CD4-positive, alpha-beta memory T cell (primary cell): ENCODE measurements at regions not wholly inside any gene's neighbourhood (a gene's known extent, or its start where the extent isn't known, plus 50 kb on each side); places are given as distances from the start of the nearest gene placed in this dataset.
A peak's percentile ranks its signal among the peaks of the same experiment; 100 is the strongest.

Experiments
- CTCF ChIA-PET: fragments of 350-600 bp; sonication (Branson Sonifier 250); formaldehyde crosslinking; loops from one replicate; lab custom pipeline; 2021; ENCODE audit warnings: inconsistent platforms; ENCODE audit not compliant: partially characterized antibody; lab: Charles Lee
- POLR2A ChIA-PET: fragments of 350-600 bp; sonication (Branson Sonifier 250); formaldehyde crosslinking; loops from one replicate; lab custom pipeline; 2021; ENCODE audit not compliant: partially characterized antibody; lab: Charles Lee
- DNase-seq, 5 donors: peaks; one replicate each; pipeline versions ENCODE4 v3.0.0 to v3.0.0-alpha.2; 2020 to 2022; ENCODE audit warnings: mixed read lengths in 1 of 5
- H3K27ac ChIP-seq: one replicate; pipeline ENCODE4 v1.7.0; 2013; ENCODE audit warnings: low read depth, low read length
- H3K27me3 ChIP-seq: 2 replicates; pipeline ENCODE4 v1.7.0; 2013; ENCODE audit warnings: mild to moderate bottlenecking, low read length, moderate library complexity; ENCODE audit not compliant: insufficient read depth
- H3K36me3 ChIP-seq: 2 replicates; pipeline ENCODE4 v1.7.0; 2013; ENCODE audit warnings: mild to moderate bottlenecking, low read length, moderate library complexity; ENCODE audit not compliant: insufficient read depth
- H3K4me1 ChIP-seq: 2 replicates; pipeline ENCODE4 v1.7.0; 2013; ENCODE audit warnings: mild to moderate bottlenecking, low read length, moderate library complexity; ENCODE audit not compliant: insufficient read depth
- H3K4me3 ChIP-seq, 2 donors: one replicate each; pipeline ENCODE4 v1.7.0; 2013; ENCODE audit warnings: low read length in 2 of 2, mild to moderate bottlenecking in 1 of 2
- H3K9me3 ChIP-seq, 2 donors: one replicate each; pipeline ENCODE4 v1.7.0; 2013; ENCODE audit warnings: low read length in 2 of 2, control low read depth in 1 of 2; ENCODE audit not compliant: control insufficient read depth in 1 of 2
- H3K27ac Mint-ChIP-seq, 7 donors: one replicate each; pipeline ENCODE4 v1.8.0; 2020 to 2021; ENCODE audit warnings: mixed read lengths in 7 of 7, mild to moderate bottlenecking in 6 of 7, inconsistent platforms in 3 of 7, moderate library complexity in 3 of 7
- H3K27me3 Mint-ChIP-seq, 2 donors: one replicate each; pipeline ENCODE4 v1.8.0; 2020 to 2021; ENCODE audit warnings: mixed read lengths in 2 of 2
- H3K36me3 Mint-ChIP-seq, 2 donors: one replicate each; pipeline ENCODE4 v1.8.0; 2020 to 2021; ENCODE audit warnings: mixed read lengths in 2 of 2, inconsistent platforms in 1 of 2, mild to moderate bottlenecking in 1 of 2
- H3K4me1 Mint-ChIP-seq, 4 donors: one replicate each; pipeline ENCODE4 v1.8.0; 2020 to 2021; ENCODE audit warnings: mixed read lengths in 4 of 4, mild to moderate bottlenecking in 1 of 4
- H3K4me3 Mint-ChIP-seq, 8 donors: one replicate each; pipeline ENCODE4 v1.8.0; 2020 to 2021; ENCODE audit warnings: mixed read lengths in 8 of 8, mild to moderate bottlenecking in 7 of 8, moderate library complexity in 6 of 8, inconsistent platforms in 3 of 8
- H3K9me3 Mint-ChIP-seq, 8 donors: one replicate each; pipeline ENCODE4 v1.8.0; 2020 to 2021; ENCODE audit warnings: mixed read lengths in 8 of 8, mild to moderate bottlenecking in 5 of 8, inconsistent platforms in 3 of 8, moderate library complexity in 1 of 8
- intact Hi-C: fragments of 100-400 bp; cut with micrococcal nuclease; formaldehyde crosslinking; loops from one replicate; pipeline ENCODE4 v1.15.1; 2023

GRCh38 chr13:73767747-73768315 lies 366.4 kb downstream of the KLF12 start:
- peaks cover 66 to 81% (median 77%) of the 10 kb centered on the region in 4 donors for H3K4me1 Mint-ChIP-seq
- H3K27ac Mint-ChIP-seq: peak overlapping the region; percentile 92 to 99 (median 96)
- ChIA-PET CTCF (interaction anchor here (0.8 to 3.7 kb wide), 25 partner anchors 9 to 1452 kb away, joined by 3 to 78 read pairs (median 4); partner anchors contain the start of gene KLF5), POLR2A (interaction anchor here (1.0 to 4.5 kb wide), 11 partner anchors 8 to 520 kb away, joined by 3 to 57 read pairs (median 11); partner anchors contain the start of gene KLF12)
- Histone ChIP-seq H3K27me3 (no peaks in the 10 kb centered on the region), H3K4me1 (peaks cover 69% of the 10 kb centered on the region), H3K9me3 (no peaks in the 10 kb centered on the region), H3K4me3 (no peak overlapping the region), H3K27ac (peak overlapping the region; percentile 27), H3K36me3 (no peaks in the 10 kb centered on the region)
- peak in 4 of 5 donors; percentile 13 to 23 (median 16) for DNase-seq
- H3K27me3 Mint-ChIP-seq: no peaks in the 10 kb centered on the region
- H3K4me3 Mint-ChIP-seq: peak overlapping the region in 4 of 8 donors; percentile 0 to 92 (median 71)
- intact Hi-C loops: loop anchor here (1.0 to 5.0 kb wide), 6 partner anchors 14 to 519 kb away; no protein-coding TSS in a partner anchor
- peaks cover 43 to 48% of the 10 kb centered on the region in 2 donors for H3K36me3 Mint-ChIP-seq
- peaks cover 0 to 4% (median 0%) of the 10 kb centered on the region in 8 donors for H3K9me3 Mint-ChIP-seq

DNA sequence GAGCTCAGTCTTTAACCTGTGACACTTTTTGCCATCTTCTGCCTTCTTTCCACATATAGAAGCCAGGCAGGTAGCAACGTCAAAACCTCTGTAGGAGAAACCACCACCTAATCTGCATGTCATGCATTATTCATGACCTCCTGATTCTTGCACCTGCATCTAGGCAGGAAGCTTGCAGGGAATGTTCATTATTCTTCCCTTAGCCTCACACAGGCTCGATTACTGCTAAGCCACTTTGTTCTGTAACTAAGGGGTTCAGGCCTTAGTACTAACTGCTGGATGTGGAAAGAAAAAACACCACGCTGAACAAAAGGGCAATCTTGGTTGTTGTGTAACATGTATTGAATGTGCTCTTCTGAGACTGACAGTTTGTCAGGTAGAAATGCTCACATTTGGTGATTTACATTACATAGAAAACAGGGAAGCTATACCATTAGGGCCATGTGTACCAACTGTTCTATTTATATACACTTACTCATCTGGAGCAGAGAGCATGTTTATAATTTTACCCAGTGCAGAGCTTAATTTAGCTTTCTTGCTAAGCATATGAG lies 366.9 kb downstream of the KLF12 start:
- peak in 4 of 5 donors; percentile 6 to 54 (median 17) for DNase-seq
- intact Hi-C loops: loop anchor here (1.0 to 5.0 kb wide), 6 partner anchors 13 to 520 kb away; no protein-coding TSS in a partner anchor
- peak overlapping the region; percentile 47 for H3K27ac ChIP-seq
- Mint-ChIP-seq H3K27ac (peak overlapping the region; percentile 92 to 99 (median 96)), H3K4me3 (peak overlapping the region; percentile 18 to 92 (median 50)), H3K9me3 (peaks cover 0 to 1% (median 0%) of the 10 kb centered on the region in 8 donors), H3K36me3 (peaks cover 43 to 48% of the 10 kb centered on the region in 2 donors), H3K27me3 (no peaks in the 10 kb centered on the region), H3K4me1 (peaks cover 65 to 81% (median 77%) of the 10 kb centered on the region in 4 donors)
- CTCF ChIA-PET: interaction anchor here (0.6 to 3.7 kb wide), 20 partner anchors 8 to 1453 kb away, joined by 3 to 78 read pairs (median 4); partner anchors contain the start of gene KLF5
- no peaks in the 10 kb centered on the region for H3K27me3 ChIP-seq
- no peak overlapping the region for H3K4me3 ChIP-seq
- POLR2A ChIA-PET: interaction anchor here (1.0 to 4.5 kb wide), 14 partner anchors 9 to 520 kb away, joined by 3 to 57 read pairs (median 6); partner anchors contain the start of gene KLF12
- peaks cover 75% of the 10 kb centered on the region for H3K4me1 ChIP-seq
- H3K36me3 ChIP-seq: no peaks in the 10 kb centered on the region
- no peaks in the 10 kb centered on the region for H3K9me3 ChIP-seq

DNA sequence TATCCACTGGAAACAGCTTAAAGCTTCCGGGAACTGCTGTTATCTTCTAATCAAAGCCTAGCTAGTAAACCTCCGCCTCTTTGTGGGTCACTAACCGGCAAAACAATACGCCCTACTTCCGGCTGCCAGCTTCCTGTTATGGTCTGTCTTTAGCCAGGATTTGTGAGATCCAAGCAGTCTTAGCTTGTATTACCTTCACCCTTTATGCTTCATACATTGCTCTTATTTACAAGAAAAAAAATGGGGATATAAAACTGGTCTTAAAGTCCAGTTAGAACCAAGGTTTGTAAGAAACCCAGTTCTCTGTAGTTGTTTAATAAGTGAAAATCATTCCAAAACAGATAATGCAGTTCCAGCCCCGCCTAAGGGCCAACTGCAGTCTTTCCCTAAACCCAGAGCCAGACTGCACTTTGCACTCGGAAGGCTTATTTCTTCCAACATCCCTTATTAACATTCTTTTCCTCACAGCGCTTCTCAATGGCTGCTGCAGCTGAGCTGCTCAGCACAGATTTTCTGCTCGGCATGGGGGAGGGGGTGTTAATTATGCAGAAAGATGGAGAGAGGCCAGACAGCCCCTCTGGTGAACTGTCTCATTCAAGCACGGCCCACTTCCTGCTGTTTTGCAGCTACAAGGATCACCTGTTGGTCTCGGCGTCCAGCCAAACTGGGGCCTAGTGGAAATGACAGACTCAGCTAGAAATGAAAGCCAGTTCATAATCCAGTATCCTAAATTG lies 368.4 kb downstream of the KLF12 start:
- H3K4me1 Mint-ChIP-seq: peaks cover 72 to 86% (median 80%) of the 10 kb centered on the region in 4 donors
- H3K9me3 ChIP-seq: no peaks in the 10 kb centered on the region
- peak overlapping the region; percentile 47 for H3K27ac ChIP-seq
- CTCF ChIA-PET: interaction anchor here (0.7 to 3.7 kb wide), 8 partner anchors 9 to 707 kb away, joined by 3 to 78 read pairs (median 4); partner anchors contain the start of gene KLF5
- H3K4me3 ChIP-seq: peak overlapping the region; percentile 14 to 40
- H3K27ac Mint-ChIP-seq: peak overlapping the region; percentile 96 to 99 (median 96)
- peak; percentile 73 to 93 (median 78) for DNase-seq
- H3K27me3 ChIP-seq: no peaks in the 10 kb centered on the region
- POLR2A ChIA-PET: interaction anchor here (0.8 to 4.5 kb wide), 26 partner anchors 9 to 1561 kb away, joined by 3 to 57 read pairs (median 6); partner anchors contain the start of gene KLF12
- H3K4me3 Mint-ChIP-seq: peak overlapping the region; percentile 78 to 92 (median 84)
- H3K36me3 ChIP-seq: no peaks in the 10 kb centered on the region
- H3K4me1 ChIP-seq: peaks cover 84% of the 10 kb centered on the region
- intact Hi-C loops: loop anchor here (2.0 to 5.0 kb wide), 4 partner anchors 64 to 521 kb away; no protein-coding TSS in a partner anchor
- H3K27me3 Mint-ChIP-seq: no peaks in the 10 kb centered on the region
- peaks cover 0 to 1% (median 0%) of the 10 kb centered on the region in 8 donors for H3K9me3 Mint-ChIP-seq
- peaks cover 45 to 47% of the 10 kb centered on the region in 2 donors for H3K36me3 Mint-ChIP-seq

GRCh38 chr13:73759434-73759833 lies 374.8 kb downstream of the KLF12 start:
- Histone ChIP-seq H3K9me3 (no peaks in the 10 kb centered on the region), H3K36me3 (no peaks in the 10 kb centered on the region), H3K27ac (no peak overlapping the region), H3K4me1 (peaks cover 76% of the 10 kb centered on the region), H3K4me3 (no peak overlapping the region), H3K27me3 (no peaks in the 10 kb centered on the region)
- CTCF ChIA-PET: interaction anchor here (0.9 to 1.8 kb wide), 3 partner anchors 8 to 37 kb away, joined by 3 to 4 read pairs (median 4); no protein-coding TSS in a partner anchor
- intact Hi-C loops: no loop called here
- Mint-ChIP-seq H3K9me3 (peaks cover 0 to 6% (median 0%) of the 10 kb centered on the region in 8 donors), H3K36me3 (peaks cover 35 to 38% of the 10 kb centered on the region in 2 donors), H3K27me3 (no peaks in the 10 kb centered on the region), H3K4me1 (peaks cover 57 to 92% (median 71%) of the 10 kb centered on the region in 4 donors), H3K4me3 (peak overlapping the region in 1 of 8 donors; percentile 11), H3K27ac (peak overlapping the region in 5 of 7 donors; percentile 24 to 78 (median 65))
- no peak for DNase-seq
- POLR2A ChIA-PET: no interaction called here

- POLR2A ChIA-PET: interaction anchor here (1.2 to 4.6 kb wide), 2 partner anchors 10 to 376 kb away, joined by 6 to 57 read pairs; no protein-coding TSS in a partner anchor
- no peaks in the 10 kb centered on the region for H3K36me3 ChIP-seq
- DNase-seq: no peak
- intact Hi-C loops: no loop called here
- H3K27me3 ChIP-seq: no peaks in the 10 kb centered on the region
- Mint-ChIP-seq H3K36me3 (peaks cover 22 to 29% of the 10 kb centered on the region in 2 donors), H3K27ac (peak overlapping the region; percentile 50 to 89 (median 70)), H3K9me3 (peaks cover 0 to 6% (median 0%) of the 10 kb centered on the region in 8 donors), H3K4me1 (peaks cover 47 to 77% (median 66%) of the 10 kb centered on the region in 4 donors), H3K4me3 (peak overlapping the region in 1 of 8 donors; percentile 34), H3K27me3 (no peaks in the 10 kb centered on the region)
- no peaks in the 10 kb centered on the region for H3K9me3 ChIP-seq
- H3K4me1 ChIP-seq: peaks cover 58% of the 10 kb centered on the region
- H3K4me3 ChIP-seq: no peak overlapping the region
- no peak overlapping the region for H3K27ac ChIP-seq
- CTCF ChIA-PET: interaction anchor here (1.0 to 4.2 kb wide), 7 partner anchors 9 to 1462 kb away, joined by 3 to 78 read pairs (median 5); no protein-coding TSS in a partner anchor
Measured at GRCh38 chr13:73757481-73758233, 376.5 kb downstream of the KLF12 start.
